ENCODE measurements at regions not wholly inside any gene's neighbourhood (a gene's known extent, or its start where the extent isn't known, plus 50 kb on each side); places are given as distances from the start of the nearest gene placed in this dataset.
"Not testable (repeated sequence)": the region's sequence is repeated elsewhere in the genome, so short reads cannot be mapped to it uniquely, and the experiment has no call there.

GRCh38 chr3:124639406-124640237, 90.6 kb upstream of the UMPS start:
- no peaks in the 10 kb centered on the region for H3K9me3 ChIP-seq
- Mint-ChIP-seq H3K27ac (ENCODE audit: unreplicated experiment) (peak overlapping the region; percentile 70), H3K36me3 (ENCODE audit: insufficient read depth, unreplicated experiment) (peaks cover 44% of the 10 kb centered on the region), H3K4me3 (ENCODE audit: unreplicated experiment) (peak overlapping the region; percentile 37), H3K27me3 (ENCODE audit: insufficient read depth, unreplicated experiment) (no peaks in the 10 kb centered on the region), H3K9me3 (ENCODE audit: unreplicated experiment) (no peaks in the 10 kb centered on the region), H3K4me1 (ENCODE audit: low read depth, unreplicated experiment) (peaks cover 53% of the 10 kb centered on the region)
- no peaks in the 10 kb centered on the region for H3K27me3 ChIP-seq (replicated peaks; ENCODE audit: control insufficient read depth, insufficient read depth, low read length)
- ChIA-PET POLR2A (interaction anchor here (0.5 to 1.6 kb wide), 10 partner anchors 12 to 248 kb away, joined by 3 to 20 read pairs (median 4); no protein-coding TSS in a partner anchor), CTCF (interaction anchor here (0.6 to 1.6 kb wide), 8 partner anchors 12 to 1748 kb away, joined by 3 to 13 read pairs (median 6); no protein-coding TSS in a partner anchor)
- peaks cover 74% of the 10 kb centered on the region for H3K4me1 ChIP-seq
- DNase-seq: peak in 1 of 2 experiments; percentile 52
- no TSS peak for BruUV-seq (replicated peaks)
- no peak overlapping the region for H3K4me3 ChIP-seq (ENCODE audit: low read depth, low read length)
- H3K36me3 ChIP-seq (ENCODE audit: control insufficient read depth, insufficient read depth, low read length): peaks cover 2% of the 10 kb centered on the region; the same call in 1 of the 2 replicates
- no peak for TF ChIP-seq CTCF (IDR thresholded peaks at IDR 0.05; ENCODE audit: insufficient read depth in 1 of 2, low read depth in 1 of 2, low read length in 1 of 2, severe bottlenecking in 1 of 2, unreplicated experiment in 1 of 2)
- intact Hi-C loops (cut with micrococcal nuclease; ENCODE audit: unreplicated experiment): loop anchor here (1.0 to 2.0 kb wide), 3 partner anchors 12 to 75 kb away; no protein-coding TSS in a partner anchor

- ChIA-PET CTCF (interaction anchor here (1.1 to 1.6 kb wide), 3 partner anchors 13 to 76 kb away, joined by 7 to 13 read pairs (median 9); no protein-coding TSS in a partner anchor), POLR2A (interaction anchor here (1.0 to 1.6 kb wide), 2 partner anchors 13 to 17 kb away, joined by 4 to 13 read pairs; no protein-coding TSS in a partner anchor)
- Mint-ChIP-seq H3K4me1 (ENCODE audit: low read depth, unreplicated experiment) (peaks cover 48% of the 10 kb centered on the region), H3K27ac (ENCODE audit: unreplicated experiment) (peak overlapping the region; percentile 70), H3K9me3 (ENCODE audit: unreplicated experiment) (peaks cover 8% of the 10 kb centered on the region), H3K27me3 (ENCODE audit: insufficient read depth, unreplicated experiment) (no peaks in the 10 kb centered on the region), H3K4me3 (ENCODE audit: unreplicated experiment) (peak overlapping the region; percentile 37), H3K36me3 (ENCODE audit: insufficient read depth, unreplicated experiment) (peaks cover 48% of the 10 kb centered on the region)
- intact Hi-C loops (cut with micrococcal nuclease; ENCODE audit: unreplicated experiment): loop anchor here (1.0 to 2.0 kb wide), 3 partner anchors 13 to 76 kb away; no protein-coding TSS in a partner anchor
- peaks cover 2% of the 10 kb centered on the region; the same call in 1 of the 2 replicates for H3K36me3 ChIP-seq (ENCODE audit: control insufficient read depth, insufficient read depth, low read length)
- no peak for DNase-seq
- no peaks in the 10 kb centered on the region for H3K27me3 ChIP-seq (replicated peaks; ENCODE audit: control insufficient read depth, insufficient read depth, low read length)
- H3K4me1 ChIP-seq: peaks cover 63% of the 10 kb centered on the region
- no peak overlapping the region for H3K4me3 ChIP-seq (ENCODE audit: low read depth, low read length)
- TF ChIP-seq CTCF (IDR thresholded peaks at IDR 0.05; ENCODE audit: insufficient read depth in 1 of 2, low read depth in 1 of 2, low read length in 1 of 2, severe bottlenecking in 1 of 2, unreplicated experiment in 1 of 2): no peak
- H3K9me3 ChIP-seq: no peaks in the 10 kb centered on the region
- BruUV-seq (replicated peaks): no TSS peak
Measured at GRCh38 chr3:124640635-124641306, 89.5 kb upstream of the UMPS start.

GRCh38 chr3:124643453-124643852, 86.8 kb upstream of the UMPS start:
- Histone ChIP-seq H3K9me3 (no peaks in the 10 kb centered on the region), H3K4me1 (peaks cover 37% of the 10 kb centered on the region), H3K36me3 (ENCODE audit: control insufficient read depth, insufficient read depth, low read length) (peaks cover 2% of the 10 kb centered on the region), H3K4me3 (ENCODE audit: low read depth, low read length) (no peak overlapping the region), H3K27me3 (replicated peaks; ENCODE audit: control insufficient read depth, insufficient read depth, low read length) (no peaks in the 10 kb centered on the region)
- no peak for TF ChIP-seq CTCF (IDR thresholded peaks at IDR 0.05; ENCODE audit: insufficient read depth in 1 of 2, low read depth in 1 of 2, low read length in 1 of 2, severe bottlenecking in 1 of 2, unreplicated experiment in 1 of 2)
- H3K27ac Mint-ChIP-seq (ENCODE audit: unreplicated experiment): no peak overlapping the region
- no peak overlapping the region for H3K4me3 Mint-ChIP-seq (ENCODE audit: unreplicated experiment)
- H3K27me3 Mint-ChIP-seq (ENCODE audit: insufficient read depth, unreplicated experiment): no peaks in the 10 kb centered on the region
- H3K4me1 Mint-ChIP-seq (ENCODE audit: low read depth, unreplicated experiment): peaks cover 37% of the 10 kb centered on the region
- BruUV-seq (replicated peaks): no TSS peak
- CTCF ChIA-PET: no interaction called here
- peaks cover 10% of the 10 kb centered on the region for H3K9me3 Mint-ChIP-seq (ENCODE audit: unreplicated experiment)
- intact Hi-C loops (cut with micrococcal nuclease; ENCODE audit: unreplicated experiment): no loop called here
- H3K36me3 Mint-ChIP-seq (ENCODE audit: insufficient read depth, unreplicated experiment): peaks cover 62% of the 10 kb centered on the region
- POLR2A ChIA-PET: no interaction called here
- no peak for DNase-seq

- Mint-ChIP-seq H3K36me3 (ENCODE audit: insufficient read depth, unreplicated experiment) (peaks cover 58% of the 10 kb centered on the region), H3K27ac (ENCODE audit: unreplicated experiment) (peak overlapping the region; percentile 50), H3K4me1 (ENCODE audit: low read depth, unreplicated experiment) (peaks cover 20% of the 10 kb centered on the region)
- H3K9me3 Mint-ChIP-seq (ENCODE audit: unreplicated experiment); H3K4me3 Mint-ChIP-seq (ENCODE audit: unreplicated experiment); BruUV-seq (replicated peaks); H3K36me3 ChIP-seq (ENCODE audit: control insufficient read depth, insufficient read depth, low read length); DNase-seq; H3K9me3 ChIP-seq; H3K27me3 Mint-ChIP-seq (ENCODE audit: insufficient read depth, unreplicated experiment); POLR2A ChIA-PET; intact Hi-C loops (cut with micrococcal nuclease; ENCODE audit: unreplicated experiment); H3K27me3 ChIP-seq (replicated peaks; ENCODE audit: control insufficient read depth, insufficient read depth, low read length); H3K4me3 ChIP-seq (ENCODE audit: low read depth, low read length): not testable (repeated sequence)
- H3K4me1 ChIP-seq: peaks cover 12% of the 10 kb centered on the region
- CTCF ChIA-PET: interaction anchor here (0.5 kb wide), 1 partner anchor 41 kb away, joined by 4 read pairs; no protein-coding TSS in a partner anchor
Measured at GRCh38 chr3:124646186-124646585, 84.1 kb upstream of the UMPS start.
